IMR-90 (cell line): ENCODE measurements at regions not wholly inside any gene's neighbourhood (a gene's known extent, or its start where the extent isn't known, plus 50 kb on each side); places are given as distances from the start of the nearest gene placed in this dataset.

Experiments
- ATAC-seq: fragments of 200-7000 bp; cut with Tn5 transposase; 2 replicates; pipeline ENCODE4 v1.9.1; 2020; ENCODE audit warnings: low read depth, mild to moderate bottlenecking, moderate library complexity
- BruUV-seq: library from RNA; stranded (reverse); fragments of 400-500 nt; replicated peaks from 2 replicates; lab custom pipeline; 2021; lab: Mats Ljungman, UMichigan
- CTCF ChIA-PET: fragments of 300-600 bp; formaldehyde crosslinking; extraction: SDS; loops from one replicate; lab custom pipeline; 2021; ENCODE audit warnings: antibody characterized with exemption; lab: Yijun Ruan, JAX
- POLR2A ChIA-PET: fragments of 300-600 bp; sonication (Branson Sonifier 250); formaldehyde crosslinking; loops from one replicate; lab custom pipeline; 2022; ENCODE audit warnings: antibody characterized with exemption; ENCODE audit not compliant: unreplicated experiment; lab: Charles Lee
- DNase-seq: peaks from one replicate; pipeline ENCODE4 v3.0.0; 2013
- H2AFZ ChIP-seq: replicated peaks from 2 replicates; pipeline ENCODE3; 2013; ENCODE audit warnings: low read length, mild to moderate bottlenecking; ENCODE audit not compliant: poor library complexity
- H2AK5ac ChIP-seq: 2 replicates; pipeline ENCODE4 v1.6.1; 2013; ENCODE audit warnings: low read depth, low read length, inconsistent platforms
- H2AK9ac ChIP-seq: replicated peaks from 2 replicates; pipeline ENCODE3; 2013; ENCODE audit warnings: mild to moderate bottlenecking, low read depth, low read length, moderate library complexity; ENCODE audit not compliant: poor library complexity
- H2BK120ac ChIP-seq: 2 replicates; pipeline ENCODE4 v1.6.1; 2013; ENCODE audit warnings: low read depth, low read length, inconsistent platforms
- H2BK15ac ChIP-seq: 3 replicates; pipeline ENCODE4 v1.6.1; 2013; ENCODE audit warnings: low read depth, low read length, inconsistent platforms
- H2BK20ac ChIP-seq: 2 replicates; pipeline ENCODE4 v1.6.1; 2013; ENCODE audit warnings: low read depth, mild to moderate bottlenecking, inconsistent platforms, low read length, moderate library complexity
- H2BK5ac ChIP-seq: 2 replicates; pipeline ENCODE4 v1.6.1; 2013; ENCODE audit warnings: mild to moderate bottlenecking, low read depth, low read length, inconsistent platforms; ENCODE audit not compliant: poor library complexity, severe bottlenecking
- H3K14ac ChIP-seq: replicated peaks from 2 replicates; pipeline ENCODE4 v1.6.1; 2013; ENCODE audit warnings: low read depth, low read length, inconsistent platforms
- H3K18ac ChIP-seq: 2 replicates; pipeline ENCODE4 v1.6.1; 2013; ENCODE audit warnings: low read depth, low read length, control low read depth
- H3K23ac ChIP-seq: 2 replicates; pipeline ENCODE4 v1.6.1; 2013; ENCODE audit warnings: low read depth, low read length, inconsistent platforms
- H3K27ac ChIP-seq: 2 replicates; pipeline ENCODE4 v1.5.1; 2013; ENCODE audit warnings: mild to moderate bottlenecking, control low read depth, low read length; ENCODE audit not compliant: insufficient read depth
- H3K27me3 ChIP-seq: 2 replicates; pipeline ENCODE4 v1.6.1; 2013; ENCODE audit warnings: low read length; ENCODE audit not compliant: control insufficient read depth, insufficient read depth
- H3K36me3 ChIP-seq: 2 replicates; pipeline ENCODE4 v1.6.1; 2013; ENCODE audit warnings: low read length, mixed read lengths; ENCODE audit not compliant: control insufficient read depth, insufficient read depth
- H3K4ac ChIP-seq: 2 replicates; pipeline ENCODE4 v1.6.1; 2013; ENCODE audit warnings: low read depth, low read length, inconsistent platforms
- H3K4me1 ChIP-seq: 2 replicates; pipeline ENCODE4 v1.6.1; 2013; ENCODE audit warnings: low read length, mixed read lengths; ENCODE audit not compliant: control insufficient read depth, insufficient read depth
- H3K4me2 ChIP-seq: 2 replicates; pipeline ENCODE4 v1.6.1; 2013; ENCODE audit warnings: low read depth, mild to moderate bottlenecking, control low read depth, low read length, moderate library complexity
- H3K4me3 ChIP-seq: 2 replicates; pipeline ENCODE4 v1.5.1; 2013; ENCODE audit warnings: low read depth, mild to moderate bottlenecking, control low read depth, low read length, moderate library complexity; ENCODE audit not compliant: insufficient read depth
- H3K56ac ChIP-seq: 2 replicates; pipeline ENCODE4 v1.6.1; 2013; ENCODE audit warnings: low read length, inconsistent platforms; ENCODE audit not compliant: insufficient read depth; ENCODE audit errors: extremely low read depth
- H3K79me1 ChIP-seq, 2 experiments: 2 replicates each; pipeline ENCODE4 v1.6.1; 2013; ENCODE audit warnings: low read length in 2 of 2, inconsistent platforms in 1 of 2, low read depth in 1 of 2
- H3K9ac ChIP-seq: 2 replicates; pipeline ENCODE4 v1.6.1; 2013; ENCODE audit warnings: low read depth, low read length, control low read depth
- H3K9me1 ChIP-seq: 2 replicates; pipeline ENCODE4 v1.6.1; 2013; ENCODE audit warnings: low read length, inconsistent platforms; ENCODE audit not compliant: insufficient read depth
- H3K9me3 ChIP-seq: 2 replicates; pipeline ENCODE4 v1.6.1; 2013; ENCODE audit warnings: low read length; ENCODE audit not compliant: control insufficient read depth, insufficient read depth
- H4K20me1 ChIP-seq: 2 replicates; pipeline ENCODE4 v1.6.1; 2013; ENCODE audit warnings: low read length, inconsistent platforms; ENCODE audit not compliant: insufficient read depth
- H4K5ac ChIP-seq: 2 replicates; pipeline ENCODE4 v1.6.1; 2013; ENCODE audit warnings: mild to moderate bottlenecking, low read depth, low read length, control low read depth
- H4K8ac ChIP-seq, 2 experiments: 2 replicates each; pipeline ENCODE4 v1.6.1; 2013; ENCODE audit warnings: low read depth in 2 of 2, low read length in 2 of 2, control low read depth in 1 of 2, inconsistent platforms in 1 of 2
- H4K91ac ChIP-seq: 2 replicates; pipeline ENCODE4 v1.6.1; 2013; ENCODE audit warnings: low read depth, low read length, inconsistent platforms; ENCODE audit not compliant: insufficient read depth
- CHD1 ChIP-seq: IDR thresholded peaks from 2 replicates; pipeline ENCODE4 v1.6.1; 2012; ENCODE audit warnings: low read depth, low read length, improper control_type of control experiment
- WGBS, 2 experiments: methylation state at CpG; one replicate each; pipeline versions ENCODE4 v1.1.5 to v1.1.7; 2013; ENCODE audit warnings: missing lambda C conversion rate in 2 of 2; ENCODE audit not compliant: insufficient read length in 1 of 2; ENCODE audit errors: extremely low coverage in 2 of 2; 5-methylcytosine and 5-hydroxymethylcytosine counted together
- dilution Hi-C: fragments of 300-500 bp; cut with HindIII; formaldehyde crosslinking; loops from one replicate; pipeline ENCODE4 v1.14.3; 2018; ENCODE audit warnings: low sequenced_read_pairs; ENCODE audit not compliant: unreplicated experiment
- in situ Hi-C: fragments of 300-500 bp; cut with MboI; formaldehyde crosslinking; loops from 3 replicates; pipeline ENCODE4 v1.14.3; 2019; ENCODE audit warnings: low sequenced_read_pairs, inconsistent platforms, mixed read lengths
- intact Hi-C: fragments of 100-400 bp; cut with micrococcal nuclease; formaldehyde crosslinking; loops from 2 replicates; pipeline ENCODE4 v1.10.0; 2022

- H2BK120ac ChIP-seq: no peak overlapping the region
- ChIA-PET CTCF (no interaction called here), POLR2A (no interaction called here)
- H3K9me1 ChIP-seq: no peaks in the 10 kb centered on the region
- no TSS peak for BruUV-seq
- no peak overlapping the region for H3K14ac ChIP-seq
- no peak overlapping the region for H4K8ac ChIP-seq
- in situ Hi-C loops: no loop called here
- dilution Hi-C loops: no loop called here
- no peak overlapping the region for H2AK5ac ChIP-seq
- H3K27ac ChIP-seq: no peak overlapping the region
- H3K4me3 ChIP-seq: no peak overlapping the region
- no peaks in the 10 kb centered on the region for H3K27me3 ChIP-seq
- no peak overlapping the region for H3K56ac ChIP-seq
- no peak for ATAC-seq
- no peak overlapping the region for H2BK15ac ChIP-seq
- no peaks in the 10 kb centered on the region for H3K9me3 ChIP-seq
- no peak for DNase-seq
- TF ChIP-seq CHD1: no peak
- H2BK20ac ChIP-seq: no peak overlapping the region
- no peak overlapping the region for H3K23ac ChIP-seq
- no peaks in the 10 kb centered on the region for H4K20me1 ChIP-seq
- no peaks in the 10 kb centered on the region for H3K79me1 ChIP-seq
- no peak overlapping the region for H3K4me2 ChIP-seq
- H3K4me1 ChIP-seq: no peaks in the 10 kb centered on the region
- no peak overlapping the region for H2AK9ac ChIP-seq
- H4K5ac ChIP-seq: no peak overlapping the region
- no peak overlapping the region for H2BK5ac ChIP-seq
- no peak overlapping the region for H3K9ac ChIP-seq
- intact Hi-C loops: no loop called here
- H3K4ac ChIP-seq: no peak overlapping the region
- WGBS, 2 experiments: no CpG with 5 or more reads among the region's 1 CpG
- no peak overlapping the region for H2AFZ ChIP-seq
- no peaks in the 10 kb centered on the region for H3K36me3 ChIP-seq
- H4K91ac ChIP-seq: no peak overlapping the region
- no peak overlapping the region for H3K18ac ChIP-seq
Observed at GRCh38 chr6:28603891-28604290, 78.2 kb downstream of the GPX5 start.
